Sigmoid colon (tissue), 6 donors: ENCODE measurements at regions not wholly inside any gene's neighbourhood (a gene's known extent, or its start where the extent isn't known, plus 50 kb on each side); places are given as distances from the start of the nearest gene placed in this dataset.

Source experiments
- DNase-seq: peaks from one replicate; pipeline ENCODE4 v3.0.0-alpha.2; 2019
- H3K27ac ChIP-seq, 4 donors: fragments of 200-600 bp; sonication (generic); one replicate each; pipeline ENCODE4 v1.5.1; 2016 to 2019; ENCODE audit warnings: mild to moderate bottlenecking in 1 of 4
- H3K27me3 ChIP-seq, 3 donors: fragments of 200-600 bp; sonication (generic); one replicate each; pipeline ENCODE4 v1.5.1; 2019; ENCODE audit warnings: mild to moderate bottlenecking in 1 of 3
- H3K36me3 ChIP-seq, 4 donors: fragments of 200-600 bp; sonication (generic); one replicate each; pipeline ENCODE4 v1.5.1; 2016 to 2019
- H3K4me1 ChIP-seq, 4 donors: fragments of 200-600 bp; sonication (generic); one replicate each; pipeline ENCODE4 v1.5.1; 2017 to 2019
- H3K4me3 ChIP-seq, 4 donors: fragments of 200-600 bp; sonication (generic); one replicate each; pipeline ENCODE4 v1.5.1; 2017 to 2019; ENCODE audit warnings: mild to moderate bottlenecking in 2 of 4, moderate library complexity in 1 of 4
- H3K9me3 ChIP-seq, 4 donors: fragments of 200-600 bp in 3 of 4; sonication (generic) in 3 of 4; one replicate each; pipeline versions ENCODE4 v1.5.1 to v1.6.1; 2013 to 2019
- CTCF ChIP-seq, 4 experiments: fragments of 450-650 bp in 3 of 4; fragments of 200-600 bp in 1 of 4; IDR thresholded peaks; one replicate each; pipeline ENCODE4 v1.5.1; 2016 to 2019; ENCODE audit warnings: antibody characterized with exemption in 4 of 4, mild to moderate bottlenecking in 3 of 4, moderate library complexity in 2 of 4
- EP300 ChIP-seq, 4 donors: sonication (generic); formaldehyde crosslinking; IDR thresholded peaks; one replicate each; pipeline ENCODE4 v1.6.1; 2017; ENCODE audit warnings: antibody characterized with exemption in 4 of 4
- POLR2A ChIP-seq, 2 donors: fragments of 450-650 bp; IDR thresholded peaks; one replicate each; pipeline ENCODE4 v1.6.1; 2016; ENCODE audit warnings: antibody characterized with exemption in 2 of 2, mild to moderate bottlenecking in 2 of 2, moderate library complexity in 2 of 2
- POLR2AphosphoS5 ChIP-seq, 4 donors: sonication (generic); formaldehyde crosslinking; IDR thresholded peaks; one replicate each; pipeline ENCODE4 v1.6.1; 2017; ENCODE audit warnings: antibody characterized with exemption in 4 of 4
- WGBS, 2 donors: extraction: QIAGEN DNeasy Blood & Tissue Kit; methylation state at CpG; one replicate each; pipeline ENCODE4 v1.1.7; 2013; 5-methylcytosine and 5-hydroxymethylcytosine counted together
- intact Hi-C: fragments of 100-400 bp; cut with DNase I; formaldehyde crosslinking; loops from one replicate; pipeline ENCODE4 v1.15.1; 2023
- donor health status: healthy with polysubstance abuse.
- donor health status: healthy.

GRCh38 chr3:87867001-87867400 lies 191.8 kb downstream of the CGGBP1 start:
- Histone ChIP-seq H3K36me3 (no peaks in the 10 kb centered on the region), H3K4me1 (peaks cover 0 to 5% (median 2%) of the 10 kb centered on the region in 4 donors), H3K4me3 (no peak overlapping the region), H3K9me3 (peaks cover 0 to 3% (median 0%) of the 10 kb centered on the region in 4 donors), H3K27ac (no peak overlapping the region), H3K27me3 (no peaks in the 10 kb centered on the region)
- TF ChIP-seq POLR2A (IDR thresholded peaks at IDR 0.05), result no peak
- TF ChIP-seq CTCF (IDR thresholded peaks at IDR 0.05), result no peak
- intact Hi-C loops, result no loop called here
- DNase-seq, result no peak
- 67 to 69% methylated on average over 2 of the region's 2 CpGs for WGBS, 2 donors

- Histone ChIP-seq H3K4me1 (no peaks in the 10 kb centered on the region), H3K27ac (no peak overlapping the region), H3K27me3 (no peaks in the 10 kb centered on the region), H3K36me3 (no peaks in the 10 kb centered on the region), H3K4me3 (no peak overlapping the region), H3K9me3 (no peaks in the 10 kb centered on the region)
- TF ChIP-seq EP300 (IDR thresholded peaks at IDR 0.05) (no peak), POLR2AphosphoS5 (IDR thresholded peaks at IDR 0.05) (no peak), CTCF (IDR thresholded peaks at IDR 0.05) (no peak), POLR2A (IDR thresholded peaks at IDR 0.05) (no peak)
- no peak for DNase-seq
- 72 to 82% methylated on average over 1 of the region's 1 CpG for WGBS, 2 donors
- intact Hi-C loops, result no loop called here
Observed at GRCh38 chr3:87856126-87856525, 202.7 kb downstream of the CGGBP1 start.

- WGBS, 2 donors, result 72 to 76% methylated on average over 3 of the region's 3 CpGs
- no peak overlapping the region for H3K4me3 ChIP-seq
- H3K36me3 ChIP-seq, result no peaks in the 10 kb centered on the region
- H3K9me3 ChIP-seq, result no peaks in the 10 kb centered on the region
- intact Hi-C loops, result no loop called here
- TF ChIP-seq POLR2AphosphoS5 (IDR thresholded peaks at IDR 0.05) (no peak), POLR2A (IDR thresholded peaks at IDR 0.05) (no peak), CTCF (IDR thresholded peaks at IDR 0.05) (no peak), EP300 (IDR thresholded peaks at IDR 0.05) (no peak)
- no peak for DNase-seq
- H3K27ac ChIP-seq, result no peak overlapping the region
- no peaks in the 10 kb centered on the region for H3K27me3 ChIP-seq
- H3K4me1 ChIP-seq, result no peaks in the 10 kb centered on the region
Observed at GRCh38 chr3:87855616-87856015, 203.2 kb downstream of the CGGBP1 start.

GRCh38 chr3:87855211-87855610 lies 203.6 kb downstream of the CGGBP1 start:
- Histone ChIP-seq H3K27ac (no peak overlapping the region), H3K4me1 (no peaks in the 10 kb centered on the region), H3K36me3 (no peaks in the 10 kb centered on the region), H3K27me3 (no peaks in the 10 kb centered on the region), H3K4me3 (no peak overlapping the region), H3K9me3 (no peaks in the 10 kb centered on the region)
- 76 to 83% methylated on average over 1 of the region's 1 CpG for WGBS, 2 donors
- no peak for DNase-seq
- intact Hi-C loops, result no loop called here
- TF ChIP-seq CTCF (IDR thresholded peaks at IDR 0.05), result no peak
- no peak for TF ChIP-seq POLR2A (IDR thresholded peaks at IDR 0.05)
- no peak for TF ChIP-seq EP300 (IDR thresholded peaks at IDR 0.05)
- no peak for TF ChIP-seq POLR2AphosphoS5 (IDR thresholded peaks at IDR 0.05)

- H3K36me3 ChIP-seq, result no peaks in the 10 kb centered on the region
- H3K4me3 ChIP-seq, result no peak overlapping the region
- intact Hi-C loops, result no loop called here
- no peak overlapping the region for H3K27ac ChIP-seq
- TF ChIP-seq CTCF (IDR thresholded peaks at IDR 0.05), result no peak
- TF ChIP-seq EP300 (IDR thresholded peaks at IDR 0.05), result no peak
- TF ChIP-seq POLR2A (IDR thresholded peaks at IDR 0.05), result no peak
- no peak for TF ChIP-seq POLR2AphosphoS5 (IDR thresholded peaks at IDR 0.05)
- DNase-seq, result no peak
- no peaks in the 10 kb centered on the region for H3K9me3 ChIP-seq
- no peaks in the 10 kb centered on the region for H3K27me3 ChIP-seq
- 68 to 90% methylated on average over 2 of the region's 2 CpGs for WGBS, 2 donors
- H3K4me1 ChIP-seq, result no peaks in the 10 kb centered on the region
Observed at GRCh38 chr3:87848003-87848402, 210.8 kb downstream of the CGGBP1 start.
